ENCODE measurements at regions not wholly inside any gene's neighbourhood (a gene's known extent, or its start where the extent isn't known, plus 50 kb on each side); places are given as distances from the start of the nearest gene placed in this dataset.

GRCh38 chr4:127425202-127425845, 207.4 kb upstream of the INTU start:
- TF ChIP-seq CTCF (IDR thresholded peaks at IDR 0.05) (no peak), POLR2A (IDR thresholded peaks at IDR 0.05) (no peak)
